ENCODE measurements at regions not wholly inside any gene's neighbourhood (a gene's known extent, or its start where the extent isn't known, plus 50 kb on each side); places are given as distances from the start of the nearest gene placed in this dataset.
A peak's percentile ranks its signal among the peaks of the same experiment; 100 is the strongest.

DNA sequence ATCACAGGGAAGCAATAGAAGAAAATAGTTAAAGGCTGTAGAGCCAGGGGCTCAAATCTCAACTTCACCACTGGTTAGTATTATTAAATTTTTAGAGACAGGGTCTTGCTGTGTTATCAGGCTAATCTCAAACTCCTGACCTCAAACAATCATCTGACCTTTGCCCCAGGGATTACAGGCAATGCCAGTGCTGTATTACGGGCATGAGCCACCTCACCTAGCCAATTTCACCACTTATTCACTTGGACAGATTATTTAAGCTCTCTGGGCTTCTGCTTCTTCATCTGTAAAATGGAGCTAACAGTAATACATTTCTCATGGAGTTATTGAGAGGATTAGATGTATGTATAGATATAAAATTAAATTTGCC lies 155.9 kb upstream of the KLF4 start:
- TF ChIP-seq, protein P1, sequence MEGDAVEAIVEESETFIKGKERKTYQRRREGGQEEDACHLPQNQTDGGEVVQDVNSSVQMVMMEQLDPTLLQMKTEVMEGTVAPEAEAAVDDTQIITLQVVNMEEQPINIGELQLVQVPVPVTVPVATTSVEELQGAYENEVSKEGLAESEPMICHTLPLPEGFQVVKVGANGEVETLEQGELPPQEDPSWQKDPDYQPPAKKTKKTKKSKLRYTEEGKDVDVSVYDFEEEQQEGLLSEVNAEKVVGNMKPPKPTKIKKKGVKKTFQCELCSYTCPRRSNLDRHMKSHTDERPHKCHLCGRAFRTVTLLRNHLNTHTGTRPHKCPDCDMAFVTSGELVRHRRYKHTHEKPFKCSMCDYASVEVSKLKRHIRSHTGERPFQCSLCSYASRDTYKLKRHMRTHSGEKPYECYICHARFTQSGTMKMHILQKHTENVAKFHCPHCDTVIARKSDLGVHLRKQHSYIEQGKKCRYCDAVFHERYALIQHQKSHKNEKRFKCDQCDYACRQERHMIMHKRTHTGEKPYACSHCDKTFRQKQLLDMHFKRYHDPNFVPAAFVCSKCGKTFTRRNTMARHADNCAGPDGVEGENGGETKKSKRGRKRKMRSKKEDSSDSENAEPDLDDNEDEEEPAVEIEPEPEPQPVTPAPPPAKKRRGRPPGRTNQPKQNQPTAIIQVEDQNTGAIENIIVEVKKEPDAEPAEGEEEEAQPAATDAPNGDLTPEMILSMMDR (IDR thresholded peaks at IDR 0.05; ENCODE audit: low read depth, low read length, missing input control), result no peak
- TF ChIP-seq NR2F2 (IDR thresholded peaks at IDR 0.05) (no peak), JUND (IDR thresholded peaks at IDR 0.05) (peak in 1 of 2 donors; percentile 7), TAF1 (conservative IDR thresholded peaks at IDR 0.05) (no peak), ZBTB33 (IDR thresholded peaks at IDR 0.05) (no peak), YY1 (IDR thresholded peaks at IDR 0.05) (no peak), GABPA (IDR thresholded peaks at IDR 0.05 in 1 of 2, conservative IDR thresholded peaks at IDR 0.05 in 1 of 2) (no peak), RAD21 (IDR thresholded peaks at IDR 0.05) (peak in 1 of 2 donors; percentile 18)
- TF ChIP-seq, protein P2, sequence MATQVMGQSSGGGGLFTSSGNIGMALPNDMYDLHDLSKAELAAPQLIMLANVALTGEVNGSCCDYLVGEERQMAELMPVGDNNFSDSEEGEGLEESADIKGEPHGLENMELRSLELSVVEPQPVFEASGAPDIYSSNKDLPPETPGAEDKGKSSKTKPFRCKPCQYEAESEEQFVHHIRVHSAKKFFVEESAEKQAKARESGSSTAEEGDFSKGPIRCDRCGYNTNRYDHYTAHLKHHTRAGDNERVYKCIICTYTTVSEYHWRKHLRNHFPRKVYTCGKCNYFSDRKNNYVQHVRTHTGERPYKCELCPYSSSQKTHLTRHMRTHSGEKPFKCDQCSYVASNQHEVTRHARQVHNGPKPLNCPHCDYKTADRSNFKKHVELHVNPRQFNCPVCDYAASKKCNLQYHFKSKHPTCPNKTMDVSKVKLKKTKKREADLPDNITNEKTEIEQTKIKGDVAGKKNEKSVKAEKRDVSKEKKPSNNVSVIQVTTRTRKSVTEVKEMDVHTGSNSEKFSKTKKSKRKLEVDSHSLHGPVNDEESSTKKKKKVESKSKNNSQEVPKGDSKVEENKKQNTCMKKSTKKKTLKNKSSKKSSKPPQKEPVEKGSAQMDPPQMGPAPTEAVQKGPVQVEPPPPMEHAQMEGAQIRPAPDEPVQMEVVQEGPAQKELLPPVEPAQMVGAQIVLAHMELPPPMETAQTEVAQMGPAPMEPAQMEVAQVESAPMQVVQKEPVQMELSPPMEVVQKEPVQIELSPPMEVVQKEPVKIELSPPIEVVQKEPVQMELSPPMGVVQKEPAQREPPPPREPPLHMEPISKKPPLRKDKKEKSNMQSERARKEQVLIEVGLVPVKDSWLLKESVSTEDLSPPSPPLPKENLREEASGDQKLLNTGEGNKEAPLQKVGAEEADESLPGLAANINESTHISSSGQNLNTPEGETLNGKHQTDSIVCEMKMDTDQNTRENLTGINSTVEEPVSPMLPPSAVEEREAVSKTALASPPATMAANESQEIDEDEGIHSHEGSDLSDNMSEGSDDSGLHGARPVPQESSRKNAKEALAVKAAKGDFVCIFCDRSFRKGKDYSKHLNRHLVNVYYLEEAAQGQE (IDR thresholded peaks at IDR 0.05), result peak; percentile 9
- TF ChIP-seq, protein P3, sequence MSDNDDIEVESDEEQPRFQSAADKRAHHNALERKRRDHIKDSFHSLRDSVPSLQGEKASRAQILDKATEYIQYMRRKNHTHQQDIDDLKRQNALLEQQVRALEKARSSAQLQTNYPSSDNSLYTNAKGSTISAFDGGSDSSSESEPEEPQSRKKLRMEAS (IDR thresholded peaks at IDR 0.05), result no peak
